Hepatocyte (in vitro differentiated cells): ENCODE measurements at regions not wholly inside any gene's neighbourhood (a gene's known extent, or its start where the extent isn't known, plus 50 kb on each side); places are given as distances from the start of the nearest gene placed in this dataset.

Experiments
- DNase-seq: peaks from one replicate; pipeline ENCODE4 v3.0.0-alpha.2; 2016; ENCODE audit warnings: low spot score
- H2AFZ ChIP-seq: fragments of 200-600 bp; sonication (generic); 2 replicates; pipeline ENCODE4 v1.6.0; 2016; ENCODE audit warnings: antibody characterized with exemption, mild to moderate bottlenecking
- H3K27ac ChIP-seq: fragments of 200-600 bp; sonication (generic); 2 replicates; pipeline ENCODE4 v1.5.1; 2016; ENCODE audit warnings: mild to moderate bottlenecking
- H3K27me3 ChIP-seq: fragments of 200-600 bp; sonication (generic); 2 replicates; pipeline ENCODE4 v1.6.1; 2016
- H3K36me3 ChIP-seq: fragments of 200-600 bp; sonication (generic); replicated peaks from 2 replicates; pipeline ENCODE4 v1.5.1; 2016; ENCODE audit warnings: low read depth; ENCODE audit not compliant: insufficient read depth
- H3K4me1 ChIP-seq: fragments of 200-600 bp; sonication (generic); 2 replicates; pipeline ENCODE4 v1.5.1; 2016; ENCODE audit warnings: mild to moderate bottlenecking, moderate library complexity; ENCODE audit not compliant: insufficient read depth
- H3K4me2 ChIP-seq: fragments of 200-600 bp; sonication (generic); 2 replicates; pipeline ENCODE4 v1.6.0; 2016
- H3K4me3 ChIP-seq: fragments of 200-600 bp; sonication (generic); 2 replicates; pipeline ENCODE4 v1.5.1; 2016; ENCODE audit warnings: mild to moderate bottlenecking
- H3K79me2 ChIP-seq: fragments of 200-600 bp; sonication (generic); 2 replicates; pipeline ENCODE4 v1.6.0; 2017; ENCODE audit warnings: mild to moderate bottlenecking
- H3K9me2 ChIP-seq: fragments of 200-600 bp; sonication (generic); replicated peaks from 2 replicates; pipeline ENCODE4 v1.6.0; 2017; ENCODE audit warnings: mild to moderate bottlenecking; ENCODE audit not compliant: insufficient read depth
- H3K9me3 ChIP-seq: fragments of 200-600 bp; sonication (generic); 2 replicates; pipeline ENCODE4 v1.5.1; 2016; ENCODE audit warnings: low read depth, mild to moderate bottlenecking
- H4K20me1 ChIP-seq: fragments of 200-600 bp; sonication (generic); 2 replicates; pipeline ENCODE4 v1.6.0; 2016; ENCODE audit warnings: mild to moderate bottlenecking; ENCODE audit not compliant: insufficient read depth, poor library complexity, severe bottlenecking
- EZH2 ChIP-seq: fragments of 200-600 bp; sonication (generic); IDR thresholded peaks from 2 replicates; pipeline ENCODE4 v1.6.1; 2016; ENCODE audit warnings: antibody characterized with exemption, mild to moderate bottlenecking, borderline replicate concordance
- EZH2phosphoT487 ChIP-seq: fragments of 200-600 bp; sonication (generic); IDR thresholded peaks from one replicate; pipeline ENCODE4 v1.6.1; 2018; ENCODE audit warnings: antibody characterized with exemption, mild to moderate bottlenecking, low read depth, moderate library complexity; ENCODE audit not compliant: unreplicated experiment, severe bottlenecking
- WGBS: methylation state at CpG from one replicate; pipeline ENCODE4 v1.1.6; 2016; ENCODE audit warnings: low lambda C conversion rate; ENCODE audit errors: missing lambda C conversion rate; 5-methylcytosine and 5-hydroxymethylcytosine counted together
- TF ChIP-seq, protein P1 (sequence below): fragments of 200-600 bp; sonication (generic); IDR thresholded peaks from 2 replicates; pipeline ENCODE4 v1.5.1; 2016; ENCODE audit warnings: antibody characterized with exemption, mild to moderate bottlenecking; ENCODE audit not compliant: poor library complexity

DNA sequence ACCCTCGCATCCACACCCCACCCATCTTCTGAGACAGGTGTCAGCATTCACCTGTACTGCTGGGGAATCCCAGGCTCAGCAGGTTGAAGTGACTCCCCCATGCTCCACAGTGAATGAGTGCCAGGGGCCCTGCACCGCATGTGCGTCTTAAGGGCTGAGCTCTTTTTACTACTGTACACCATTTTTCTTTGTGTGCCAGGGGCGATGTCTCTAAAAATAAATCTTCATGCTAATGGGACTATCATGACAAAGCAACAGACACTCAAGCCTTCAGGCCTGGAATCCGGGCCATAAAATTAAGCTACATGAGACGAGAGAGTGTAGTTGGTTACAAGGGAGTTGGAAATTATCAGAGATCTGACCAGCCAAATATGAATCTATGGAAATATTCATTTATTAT is 294.8 kb downstream of the LPIN1 start:
- Histone ChIP-seq H3K4me3 (no peak overlapping the region), H3K27me3 (no peaks in the 10 kb centered on the region), H3K27ac (no peak overlapping the region), H4K20me1 (no peaks in the 10 kb centered on the region), H3K36me3 (no peaks in the 10 kb centered on the region), H3K9me3 (no peaks in the 10 kb centered on the region), H3K79me2 (no peaks in the 10 kb centered on the region), H3K4me2 (no peak overlapping the region), H3K4me1 (no peaks in the 10 kb centered on the region), H2AFZ (no peak overlapping the region), H3K9me2 (no peaks in the 10 kb centered on the region)
- DNase-seq: no peak
- TF ChIP-seq, protein P1, sequence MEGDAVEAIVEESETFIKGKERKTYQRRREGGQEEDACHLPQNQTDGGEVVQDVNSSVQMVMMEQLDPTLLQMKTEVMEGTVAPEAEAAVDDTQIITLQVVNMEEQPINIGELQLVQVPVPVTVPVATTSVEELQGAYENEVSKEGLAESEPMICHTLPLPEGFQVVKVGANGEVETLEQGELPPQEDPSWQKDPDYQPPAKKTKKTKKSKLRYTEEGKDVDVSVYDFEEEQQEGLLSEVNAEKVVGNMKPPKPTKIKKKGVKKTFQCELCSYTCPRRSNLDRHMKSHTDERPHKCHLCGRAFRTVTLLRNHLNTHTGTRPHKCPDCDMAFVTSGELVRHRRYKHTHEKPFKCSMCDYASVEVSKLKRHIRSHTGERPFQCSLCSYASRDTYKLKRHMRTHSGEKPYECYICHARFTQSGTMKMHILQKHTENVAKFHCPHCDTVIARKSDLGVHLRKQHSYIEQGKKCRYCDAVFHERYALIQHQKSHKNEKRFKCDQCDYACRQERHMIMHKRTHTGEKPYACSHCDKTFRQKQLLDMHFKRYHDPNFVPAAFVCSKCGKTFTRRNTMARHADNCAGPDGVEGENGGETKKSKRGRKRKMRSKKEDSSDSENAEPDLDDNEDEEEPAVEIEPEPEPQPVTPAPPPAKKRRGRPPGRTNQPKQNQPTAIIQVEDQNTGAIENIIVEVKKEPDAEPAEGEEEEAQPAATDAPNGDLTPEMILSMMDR: no peak
- TF ChIP-seq EZH2 (no peak), EZH2phosphoT487 (no peak)
- 91% methylated on average over 6 of the region's 6 CpGs for WGBS

DNA sequence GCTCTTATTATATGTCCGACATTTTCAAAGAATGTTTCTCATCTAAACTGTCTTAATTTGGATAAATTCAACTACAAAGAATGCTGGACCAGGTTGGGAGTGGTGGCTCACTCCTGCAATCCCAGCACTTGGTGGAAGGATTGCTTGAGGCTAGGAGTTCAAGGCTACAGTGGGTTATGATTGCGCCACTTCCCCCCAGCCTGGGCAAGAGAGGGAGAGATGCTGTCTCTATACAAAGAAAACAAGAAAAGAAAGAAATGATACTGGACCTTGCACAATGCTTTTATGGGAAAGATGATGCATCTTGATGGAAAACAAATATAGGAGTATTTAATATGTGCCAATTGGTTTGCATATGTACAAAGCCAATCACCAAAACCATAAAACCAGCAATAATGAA is 296.7 kb downstream of the LPIN1 start:
- no peak overlapping the region for H3K27ac ChIP-seq
- no peaks in the 10 kb centered on the region for H3K9me2 ChIP-seq
- no peaks in the 10 kb centered on the region for H4K20me1 ChIP-seq
- no peak overlapping the region for H3K4me3 ChIP-seq
- H3K36me3 ChIP-seq: no peaks in the 10 kb centered on the region
- TF ChIP-seq EZH2phosphoT487: no peak
- no peak for TF ChIP-seq EZH2
- TF ChIP-seq, protein P1: no peak
- no peak overlapping the region for H2AFZ ChIP-seq
- no peaks in the 10 kb centered on the region for H3K79me2 ChIP-seq
- no peak for DNase-seq
- no peak overlapping the region for H3K4me2 ChIP-seq
- H3K27me3 ChIP-seq: no peaks in the 10 kb centered on the region
- 48% methylated on average over 2 of the region's 2 CpGs for WGBS
- no peaks in the 10 kb centered on the region for H3K4me1 ChIP-seq
- no peaks in the 10 kb centered on the region for H3K9me3 ChIP-seq

DNA sequence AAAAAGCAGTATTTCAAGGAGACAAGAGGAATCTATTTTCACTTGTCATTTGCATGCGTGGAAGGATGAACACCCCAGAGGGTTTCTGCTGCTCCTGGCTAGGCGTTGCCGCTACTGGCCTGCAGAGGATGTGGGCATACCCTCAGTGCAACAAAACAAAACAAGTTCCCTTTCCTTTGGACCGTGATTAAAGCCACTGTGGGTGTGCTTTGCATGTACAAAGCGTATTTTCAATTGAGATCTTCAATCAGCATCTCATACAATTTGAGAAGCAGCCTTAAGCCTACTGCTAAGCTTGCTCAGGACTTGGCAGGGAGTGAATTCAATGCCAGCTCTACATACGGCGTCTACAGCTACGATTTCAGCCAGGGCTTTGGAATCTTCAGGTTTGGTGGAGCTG is 298.4 kb downstream of the LPIN1 start:
- Histone ChIP-seq H3K9me3 (no peaks in the 10 kb centered on the region), H4K20me1 (no peaks in the 10 kb centered on the region), H3K9me2 (no peaks in the 10 kb centered on the region), H3K79me2 (no peaks in the 10 kb centered on the region), H3K27ac (no peak overlapping the region), H3K4me1 (no peaks in the 10 kb centered on the region), H3K4me3 (no peak overlapping the region), H3K27me3 (no peaks in the 10 kb centered on the region), H3K4me2 (no peak overlapping the region), H2AFZ (no peak overlapping the region), H3K36me3 (no peaks in the 10 kb centered on the region)
- DNase-seq: no peak
- TF ChIP-seq, protein P1: no peak
- TF ChIP-seq EZH2 (no peak), EZH2phosphoT487 (no peak)
- 88% methylated on average over 8 of the region's 8 CpGs for WGBS

DNA sequence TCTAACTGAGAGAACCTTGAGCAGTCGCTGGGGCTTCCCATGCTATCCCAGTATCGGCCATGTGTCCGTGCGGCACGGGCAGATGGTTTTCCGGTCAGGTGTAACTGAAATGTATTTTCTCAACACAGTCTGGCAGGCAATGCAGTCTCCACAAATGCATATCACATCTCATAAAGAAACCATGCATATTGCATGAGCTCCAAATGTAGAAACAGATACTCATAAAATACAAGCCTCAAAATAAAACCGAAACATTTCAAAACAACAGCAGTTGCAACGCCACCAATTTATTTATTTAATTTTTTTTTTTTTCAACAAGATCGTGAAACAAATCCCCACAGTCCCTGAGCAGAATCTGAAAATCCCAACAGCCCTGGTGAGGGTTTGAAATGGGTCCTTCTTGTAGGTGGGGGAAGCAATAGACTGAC is 299.4 kb downstream of the LPIN1 start:
- Histone ChIP-seq H3K4me1 (no peaks in the 10 kb centered on the region), H2AFZ (no peak overlapping the region), H3K36me3 (no peaks in the 10 kb centered on the region), H3K9me2 (no peaks in the 10 kb centered on the region), H3K4me3 (no peak overlapping the region), H3K79me2 (no peaks in the 10 kb centered on the region), H3K27ac (no peak overlapping the region), H4K20me1 (no peaks in the 10 kb centered on the region), H3K27me3 (no peaks in the 10 kb centered on the region), H3K4me2 (no peak overlapping the region), H3K9me3 (no peaks in the 10 kb centered on the region)
- WGBS: 85% methylated on average over 9 of the region's 9 CpGs
- no peak for DNase-seq
- TF ChIP-seq EZH2 (no peak), EZH2phosphoT487 (no peak)
- TF ChIP-seq, protein P1: no peak
